ENCODE measurements at regions not wholly inside any gene's neighbourhood (a gene's known extent, or its start where the extent isn't known, plus 50 kb on each side); places are given as distances from the start of the nearest gene placed in this dataset.

DNA sequence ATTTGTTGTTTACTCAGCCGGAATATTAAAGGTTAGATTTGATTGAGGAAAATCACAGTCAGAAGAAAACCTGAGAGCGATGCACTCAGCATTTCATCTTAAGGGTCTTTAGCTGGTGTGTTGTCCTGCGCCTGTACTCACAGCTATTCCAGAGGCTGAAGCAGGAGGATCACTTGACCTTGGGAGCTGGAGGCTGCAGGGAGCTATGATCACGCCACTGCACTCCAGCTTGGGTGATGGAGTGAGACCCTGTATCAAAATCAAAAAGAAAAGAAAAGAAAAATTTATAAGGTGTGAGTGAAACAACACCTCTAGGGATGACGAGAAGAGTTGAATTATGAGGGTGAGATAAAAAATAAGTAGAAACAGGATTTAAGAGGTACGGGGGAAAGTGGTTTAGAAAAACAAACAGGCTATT, 165.0 kb downstream of the TRIM27 start:
- no peak for DNase-seq
- Histone ChIP-seq H3K27ac (ENCODE audit: low read depth, low read length) (no peak overlapping the region), H2BK120ac (ENCODE audit: insufficient read depth, low read length, poor library complexity) (no peak overlapping the region), H4K91ac (ENCODE audit: low read depth, low read length) (no peak overlapping the region), H3K4me3 (ENCODE audit: low read depth, low read length) (no peak overlapping the region), H2BK5ac (ENCODE audit: low read depth, low read length, poor library complexity) (no peak overlapping the region), H3K18ac (ENCODE audit: low read length) (no peak overlapping the region), H2AK5ac (ENCODE audit: low read length) (no peak overlapping the region), H3K9me3 (ENCODE audit: insufficient read depth, low read depth, low read length) (no peaks in the 10 kb centered on the region), H3K9ac (ENCODE audit: low read length) (no peak overlapping the region), H3K23ac (ENCODE audit: low read length) (no peak overlapping the region), H4K8ac (ENCODE audit: low read depth, low read length) (no peak overlapping the region), H2AFZ (ENCODE audit: insufficient read depth, low read length, poor library complexity) (no peak overlapping the region), H3K79me2 (ENCODE audit: control insufficient read depth, insufficient read depth, low read length, poor library complexity) (no peaks in the 10 kb centered on the region), H3K27me3 (ENCODE audit: insufficient read depth, low read length) (peaks cover 8% of the 10 kb centered on the region), H3K4me1 (ENCODE audit: control insufficient read depth in 1 of 2, insufficient read depth in 2 of 2, low read length in 2 of 2) (peaks cover 3% of the 10 kb centered on the region in 2 experiments), H3K79me1 (ENCODE audit: low read length) (no peaks in the 10 kb centered on the region), H2BK12ac (ENCODE audit: low read length) (no peak overlapping the region), H3K14ac (ENCODE audit: low read length) (no peak overlapping the region), H3K36me3 (ENCODE audit: control insufficient read depth in 1 of 2, insufficient read depth in 2 of 2, low read length in 2 of 2) (no peaks in the 10 kb centered on the region), H3K4me2 (ENCODE audit: low read length) (no peak overlapping the region), H4K12ac (ENCODE audit: low read depth, low read length) (no peak overlapping the region), H3K4ac (ENCODE audit: low read depth, low read length) (no peak overlapping the region)
- WGBS (ENCODE audit: extremely low coverage, insufficient coverage, insufficient read length) = 100% methylated on average over 2 of the region's 6 CpGs

GRCh38 chr6:28764014-28764723, 159.6 kb downstream of the TRIM27 start:
- no peak overlapping the region for H3K18ac ChIP-seq (ENCODE audit: low read length)
- no peak overlapping the region for H3K4me3 ChIP-seq (ENCODE audit: low read depth, low read length)
- no peak overlapping the region for H2BK12ac ChIP-seq (ENCODE audit: low read length)
- no peak overlapping the region for H2BK5ac ChIP-seq (ENCODE audit: low read depth, low read length, poor library complexity)
- H4K12ac ChIP-seq (ENCODE audit: low read depth, low read length) = no peak overlapping the region
- no peak overlapping the region for H3K23ac ChIP-seq (ENCODE audit: low read length)
- no peak overlapping the region for H3K14ac ChIP-seq (ENCODE audit: low read length)
- no peak overlapping the region for H2BK120ac ChIP-seq (ENCODE audit: insufficient read depth, low read length, poor library complexity)
- no peak overlapping the region for H3K9ac ChIP-seq (ENCODE audit: low read length)
- H4K91ac ChIP-seq (ENCODE audit: low read depth, low read length) = no peak overlapping the region
- no peak overlapping the region for H3K4me2 ChIP-seq (ENCODE audit: low read length)
- H3K4me1 ChIP-seq (ENCODE audit: control insufficient read depth in 1 of 2, insufficient read depth in 2 of 2, low read length in 2 of 2) = peaks cover 2 to 6% of the 10 kb centered on the region in 2 experiments
- H3K79me2 ChIP-seq (ENCODE audit: control insufficient read depth, insufficient read depth, low read length, poor library complexity) = no peaks in the 10 kb centered on the region
- no peak overlapping the region for H2AFZ ChIP-seq (ENCODE audit: insufficient read depth, low read length, poor library complexity)
- no peak overlapping the region for H3K27ac ChIP-seq (ENCODE audit: low read depth, low read length)
- H3K27me3 ChIP-seq (ENCODE audit: insufficient read depth, low read length) = peaks cover 49% of the 10 kb centered on the region
- H4K8ac ChIP-seq (ENCODE audit: low read depth, low read length) = no peak overlapping the region
- no CpG with 5 or more reads among the region's 27 CpGs for WGBS (ENCODE audit: extremely low coverage, insufficient coverage, insufficient read length)
- H3K9me3 ChIP-seq (ENCODE audit: insufficient read depth, low read depth, low read length) = no peaks in the 10 kb centered on the region
- DNase-seq = peak; percentile 45 to 73
- H2AK5ac ChIP-seq (ENCODE audit: low read length) = no peak overlapping the region
- no peaks in the 10 kb centered on the region for H3K79me1 ChIP-seq (ENCODE audit: low read length)
- H3K36me3 ChIP-seq (ENCODE audit: control insufficient read depth in 1 of 2, insufficient read depth in 2 of 2, low read length in 2 of 2) = no peaks in the 10 kb centered on the region
- no peak overlapping the region for H3K4ac ChIP-seq (ENCODE audit: low read depth, low read length)

DNA sequence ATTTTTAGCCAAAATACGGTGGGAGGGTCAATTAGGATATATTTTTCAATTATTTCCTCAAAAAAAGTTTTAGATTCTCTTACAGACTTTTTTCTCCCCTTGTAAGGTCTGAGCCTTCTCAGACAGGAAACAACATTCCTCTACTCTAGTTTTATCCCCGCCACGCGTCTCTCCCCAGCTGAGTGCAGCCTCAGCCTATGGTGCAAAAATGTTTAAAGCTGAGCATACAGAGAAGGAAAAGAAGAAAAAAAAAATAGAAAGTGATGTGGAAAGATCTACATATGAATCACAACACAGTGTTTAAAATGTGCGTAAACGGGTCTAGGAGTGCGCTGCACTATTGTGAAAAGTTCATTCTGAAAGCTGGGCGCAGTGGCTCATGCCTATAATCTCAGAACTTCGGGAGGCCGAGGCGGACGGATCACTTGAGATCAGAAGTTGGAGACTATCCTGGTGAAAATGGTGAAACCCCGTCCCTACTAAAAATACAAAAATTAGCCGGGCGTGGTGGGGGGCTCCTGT, 159.0 kb downstream of the TRIM27 start:
- Histone ChIP-seq H3K23ac (ENCODE audit: low read length) (no peak overlapping the region), H3K14ac (ENCODE audit: low read length) (no peak overlapping the region)

GRCh38 chr6:28765978-28766351, 157.8 kb downstream of the TRIM27 start:
- Histone ChIP-seq H3K4ac (ENCODE audit: low read depth, low read length) (no peak overlapping the region), H4K91ac (ENCODE audit: low read depth, low read length) (no peak overlapping the region), H3K4me2 (ENCODE audit: low read length) (no peak overlapping the region), H4K12ac (ENCODE audit: low read depth, low read length) (no peak overlapping the region), H3K9me3 (ENCODE audit: insufficient read depth, low read depth, low read length) (peaks cover 1% of the 10 kb centered on the region), H3K27me3 (ENCODE audit: insufficient read depth, low read length) (peaks cover 66% of the 10 kb centered on the region), H3K23ac (ENCODE audit: low read length) (no peak overlapping the region), H3K79me1 (ENCODE audit: low read length) (no peaks in the 10 kb centered on the region), H2BK120ac (ENCODE audit: insufficient read depth, low read length, poor library complexity) (no peak overlapping the region), H3K9ac (ENCODE audit: low read length) (no peak overlapping the region), H2BK12ac (ENCODE audit: low read length) (no peak overlapping the region), H4K8ac (ENCODE audit: low read depth, low read length) (no peak overlapping the region), H2BK5ac (ENCODE audit: low read depth, low read length, poor library complexity) (no peak overlapping the region), H3K4me1 (ENCODE audit: control insufficient read depth in 1 of 2, insufficient read depth in 2 of 2, low read length in 2 of 2) (peaks cover 2 to 6% of the 10 kb centered on the region in 2 experiments), H3K27ac (ENCODE audit: low read depth, low read length) (no peak overlapping the region), H3K79me2 (ENCODE audit: control insufficient read depth, insufficient read depth, low read length, poor library complexity) (no peaks in the 10 kb centered on the region), H3K14ac (ENCODE audit: low read length) (no peak overlapping the region), H2AK5ac (ENCODE audit: low read length) (no peak overlapping the region), H3K4me3 (ENCODE audit: low read depth, low read length) (no peak overlapping the region), H3K36me3 (ENCODE audit: control insufficient read depth in 1 of 2, insufficient read depth in 2 of 2, low read length in 2 of 2) (no peaks in the 10 kb centered on the region), H2AFZ (ENCODE audit: insufficient read depth, low read length, poor library complexity) (no peak overlapping the region), H3K18ac (ENCODE audit: low read length) (no peak overlapping the region)
- no CpG with 5 or more reads among the region's 13 CpGs for WGBS (ENCODE audit: extremely low coverage, insufficient coverage, insufficient read length)
- DNase-seq = no peak

More for the DNA sequence above, 159.0 kb downstream of the TRIM27 start:
- peaks cover 1% of the 10 kb centered on the region for H3K9me3 ChIP-seq (ENCODE audit: insufficient read depth, low read depth, low read length)
- H3K4me1 ChIP-seq (ENCODE audit: control insufficient read depth in 1 of 2, insufficient read depth in 2 of 2, low read length in 2 of 2) = peaks cover 2 to 6% of the 10 kb centered on the region in 2 experiments
- no peak overlapping the region for H2BK5ac ChIP-seq (ENCODE audit: low read depth, low read length, poor library complexity)
- no peak overlapping the region for H4K8ac ChIP-seq (ENCODE audit: low read depth, low read length)
- H3K27me3 ChIP-seq (ENCODE audit: insufficient read depth, low read length) = peaks cover 55% of the 10 kb centered on the region
- no peak overlapping the region for H2AK5ac ChIP-seq (ENCODE audit: low read length)
- H3K4ac ChIP-seq (ENCODE audit: low read depth, low read length) = no peak overlapping the region
- H3K36me3 ChIP-seq (ENCODE audit: control insufficient read depth in 1 of 2, insufficient read depth in 2 of 2, low read length in 2 of 2) = no peaks in the 10 kb centered on the region
- no peak overlapping the region for H3K18ac ChIP-seq (ENCODE audit: low read length)
- no peak overlapping the region for H3K9ac ChIP-seq (ENCODE audit: low read length)
- no peak overlapping the region for H3K27ac ChIP-seq (ENCODE audit: low read depth, low read length)
- H4K12ac ChIP-seq (ENCODE audit: low read depth, low read length) = no peak overlapping the region
- no peak overlapping the region for H2BK12ac ChIP-seq (ENCODE audit: low read length)
- H2AFZ ChIP-seq (ENCODE audit: insufficient read depth, low read length, poor library complexity) = no peak overlapping the region
- no peak overlapping the region for H3K4me2 ChIP-seq (ENCODE audit: low read length)
- no peak overlapping the region for H3K4me3 ChIP-seq (ENCODE audit: low read depth, low read length)
- DNase-seq = peak in 1 of 2 donors; percentile 26
- WGBS (ENCODE audit: extremely low coverage, insufficient coverage, insufficient read length) = no CpG with 5 or more reads among the region's 15 CpGs
- no peak overlapping the region for H2BK120ac ChIP-seq (ENCODE audit: insufficient read depth, low read length, poor library complexity)
- H4K91ac ChIP-seq (ENCODE audit: low read depth, low read length) = no peak overlapping the region
- no peaks in the 10 kb centered on the region for H3K79me1 ChIP-seq (ENCODE audit: low read length)
- no peaks in the 10 kb centered on the region for H3K79me2 ChIP-seq (ENCODE audit: control insufficient read depth, insufficient read depth, low read length, poor library complexity)
